ENCODE measurements at regions not wholly inside any gene's neighbourhood (a gene's known extent, or its start where the extent isn't known, plus 50 kb on each side); places are given as distances from the start of the nearest gene placed in this dataset.
"Not testable (repeated sequence)": the region's sequence is repeated elsewhere in the genome, so short reads cannot be mapped to it uniquely, and the experiment has no call there.

GRCh38 chr3:110327870-110328269, 743.7 kb upstream of the NECTIN3 start:
- peak; percentile 41 for DNase-seq (ENCODE audit: low spot score)

DNA sequence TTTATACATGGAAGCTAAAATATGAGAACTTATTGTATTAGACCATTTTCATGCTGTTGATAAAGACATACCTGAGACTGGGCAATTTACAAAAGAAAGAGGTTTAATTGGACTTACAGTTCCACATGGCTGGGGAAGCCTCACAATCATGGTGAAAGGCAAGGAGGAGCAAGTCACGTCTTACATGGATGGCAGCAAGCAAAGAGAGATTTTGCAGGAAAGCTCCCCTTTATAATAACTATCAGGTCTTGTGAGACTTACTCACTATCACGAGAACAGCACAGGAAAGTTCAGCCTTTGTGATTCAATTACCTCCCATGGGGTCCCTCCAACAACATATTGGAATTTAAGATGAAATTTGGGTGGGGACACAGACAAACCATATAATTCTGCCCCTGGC, 740.1 kb upstream of the NECTIN3 start:
- DNase-seq (ENCODE audit: low spot score) = not testable (repeated sequence)

DNA sequence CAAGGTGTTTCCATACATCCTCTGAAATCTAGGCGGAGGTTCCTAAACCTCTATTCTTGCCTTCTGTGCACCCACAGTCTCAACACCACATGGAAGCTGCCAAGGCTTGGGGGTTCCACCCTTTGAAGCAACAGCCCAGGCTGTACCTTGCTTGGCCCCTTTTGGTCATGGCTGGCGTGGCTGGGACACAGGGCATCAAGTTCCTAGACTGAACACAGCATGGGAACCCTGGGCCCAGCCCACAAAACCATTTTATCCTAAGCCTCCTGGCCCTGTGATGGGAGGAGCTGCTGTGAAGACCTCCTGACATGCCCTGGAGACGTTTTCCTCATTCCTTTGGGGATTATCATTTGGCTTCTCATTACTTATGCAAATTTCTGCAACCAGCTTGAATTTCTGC, 739.0 kb upstream of the NECTIN3 start:
- no peak for DNase-seq (ENCODE audit: low spot score)

DNA sequence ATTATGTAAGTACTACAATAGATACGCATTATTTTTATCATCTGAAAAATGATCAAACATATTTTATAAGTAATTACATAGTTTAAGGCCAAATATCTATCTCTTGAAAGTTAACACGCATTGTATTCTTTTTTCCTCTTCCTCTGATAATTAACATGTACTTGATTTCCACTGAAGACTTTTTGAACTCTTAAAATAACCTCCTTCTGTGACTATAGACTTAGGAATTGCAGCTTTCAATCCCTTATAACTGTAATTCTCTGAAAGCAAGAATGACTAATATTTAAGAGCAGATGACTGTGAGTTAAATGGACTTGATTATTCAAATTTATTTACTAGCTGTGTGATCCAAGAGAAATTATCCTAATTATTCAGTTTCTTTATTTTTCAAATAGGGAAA, 730.6 kb upstream of the NECTIN3 start:
- DNase-seq (ENCODE audit: low spot score) = no peak

DNA sequence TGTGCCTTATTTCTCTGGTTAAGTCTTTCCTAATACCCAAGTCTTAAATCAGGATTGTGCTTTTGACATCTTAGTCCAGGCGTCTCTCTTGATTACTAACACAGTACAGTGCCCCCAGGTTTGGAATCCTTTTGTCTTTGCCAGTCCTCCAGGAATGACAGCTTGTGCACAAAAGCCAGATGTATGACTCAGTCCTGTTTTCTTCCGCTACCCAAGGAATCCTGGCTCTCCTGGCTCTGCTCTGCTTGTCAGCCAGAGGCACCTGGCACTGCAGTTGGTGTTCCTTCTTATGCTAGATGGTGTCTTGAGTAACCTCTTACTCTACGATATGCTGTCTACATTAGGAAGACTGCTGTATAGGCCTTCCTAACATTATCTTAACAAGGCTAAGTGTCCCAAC, 728.2 kb upstream of the NECTIN3 start:
- peak; percentile 22 for DNase-seq (ENCODE audit: low spot score)

DNA sequence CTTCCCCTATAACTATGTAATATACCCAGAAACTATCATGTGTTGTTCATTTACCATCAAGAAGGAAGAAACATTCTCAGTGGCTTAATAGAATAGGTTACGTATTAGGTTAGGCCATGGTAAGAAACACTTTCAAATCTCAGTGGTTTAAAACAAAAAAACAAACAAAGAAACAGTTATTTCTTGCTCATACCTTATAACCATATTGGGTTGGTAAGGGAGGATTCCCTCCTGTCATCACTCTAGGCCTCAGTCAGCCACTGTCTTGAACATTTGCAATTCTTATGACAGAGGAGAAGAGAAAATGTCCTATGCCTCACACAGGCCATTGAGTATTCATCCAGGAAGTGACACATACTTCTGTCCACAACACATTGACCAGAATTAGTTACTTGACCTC, 727.7 kb upstream of the NECTIN3 start:
- peak; percentile 38 for DNase-seq (ENCODE audit: low spot score)

DNA sequence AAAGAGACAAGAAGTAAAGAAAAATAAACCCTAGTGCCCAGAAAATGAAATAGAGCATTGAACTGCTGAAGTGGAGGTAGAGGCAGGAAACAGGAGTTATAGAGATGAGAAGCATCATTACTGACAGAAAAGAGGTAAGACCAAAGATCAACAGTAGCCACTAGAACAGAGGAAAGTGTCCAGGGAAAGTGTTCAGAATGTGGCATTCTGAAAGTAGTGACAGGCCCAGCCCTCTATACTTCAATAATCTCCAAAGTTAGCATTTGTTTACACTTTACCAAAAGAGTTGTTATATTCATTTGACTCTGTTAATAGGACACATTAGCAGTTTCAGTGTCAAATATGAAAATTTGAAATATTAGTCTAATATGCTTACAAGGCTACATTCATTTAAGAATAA, 727.1 kb upstream of the NECTIN3 start:
- no peak for DNase-seq (ENCODE audit: low spot score)

GRCh38 chr3:110344897-110345767, 726.5 kb upstream of the NECTIN3 start:
- DNase-seq (ENCODE audit: low spot score) = no peak

DNA sequence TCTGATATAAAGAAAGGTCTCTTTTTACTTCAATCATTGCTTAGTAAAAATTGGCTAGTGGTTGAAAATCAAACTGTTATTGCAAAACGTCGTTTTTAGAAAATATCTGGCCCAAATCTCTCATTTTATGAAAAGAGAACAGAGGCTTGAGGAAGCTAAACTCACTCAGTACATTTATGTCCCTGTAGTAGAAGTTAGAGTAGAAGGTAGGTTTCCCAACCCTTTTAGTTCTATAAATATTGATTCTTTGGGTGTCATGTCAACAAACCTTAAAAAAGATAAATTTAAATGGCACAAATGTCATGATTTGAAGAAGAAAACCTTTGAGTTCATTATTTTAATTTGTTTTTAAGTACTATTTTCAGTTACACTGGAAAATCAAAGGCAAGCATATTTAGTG, 722.3 kb upstream of the NECTIN3 start:
- no peak for DNase-seq (ENCODE audit: low spot score)

GRCh38 chr3:110352841-110353604, 718.6 kb upstream of the NECTIN3 start:
- DNase-seq (ENCODE audit: low spot score) = no peak

- DNase-seq (ENCODE audit: low spot score) = no peak
Measured at GRCh38 chr3:110362751-110363150, 708.9 kb upstream of the NECTIN3 start.

DNA sequence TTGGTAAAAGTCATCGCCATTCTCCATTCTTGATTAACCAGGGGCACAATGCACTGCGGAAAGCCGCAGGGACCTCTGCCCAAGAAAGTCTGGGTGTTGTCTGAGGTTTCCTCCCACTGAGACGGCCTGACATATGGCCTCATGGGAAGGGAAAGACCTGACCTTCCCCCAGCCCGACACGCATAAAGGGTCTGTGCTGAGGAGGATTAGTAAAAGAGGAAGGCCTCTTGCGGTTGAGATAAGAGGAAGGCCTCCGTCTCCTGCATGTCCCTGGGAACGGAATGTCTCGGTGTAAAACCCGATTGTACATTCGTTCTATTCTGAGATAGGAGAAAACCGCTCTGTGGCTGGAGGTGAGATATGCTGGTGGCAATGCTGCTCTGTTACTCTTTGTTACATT, 704.3 kb upstream of the NECTIN3 start:
- DNase-seq (ENCODE audit: low spot score) = not testable (repeated sequence)

DNA sequence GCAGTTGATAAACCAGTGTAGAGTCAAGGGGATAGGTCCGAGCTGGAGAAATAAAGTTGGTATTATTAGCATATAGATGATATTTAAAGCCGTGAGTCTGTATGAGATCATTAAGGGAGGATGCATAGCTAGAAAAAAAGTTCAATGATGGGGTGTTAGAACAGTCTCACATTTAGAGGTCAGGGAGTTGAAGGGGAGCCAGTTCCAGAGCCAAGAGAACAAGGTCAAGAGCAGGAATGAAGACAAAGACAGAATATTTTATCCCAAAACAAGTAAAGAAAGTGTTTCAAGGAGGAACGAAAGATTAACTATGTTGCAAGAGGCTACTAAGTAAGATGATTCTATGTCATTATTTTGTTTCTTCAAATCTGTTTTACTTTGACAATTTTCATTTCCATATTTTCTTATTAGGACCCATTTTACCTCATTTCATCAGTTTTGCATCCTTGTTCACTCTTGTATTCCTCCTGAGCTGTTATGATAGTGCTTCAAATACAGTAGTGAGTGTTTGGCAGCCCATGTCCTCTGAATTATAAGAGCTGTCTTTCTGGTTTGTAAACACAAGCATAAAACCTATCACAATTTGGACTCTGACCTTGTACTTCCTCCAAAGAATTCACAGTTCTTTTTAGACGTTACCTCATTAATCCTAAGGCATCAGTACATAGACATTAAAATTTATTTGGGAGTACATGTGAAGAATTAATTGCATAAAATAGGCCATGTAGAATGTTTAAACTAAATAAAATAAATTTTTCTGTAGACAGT, 695.7 kb upstream of the NECTIN3 start:
- no peak for DNase-seq (ENCODE audit: low spot score)

DNA sequence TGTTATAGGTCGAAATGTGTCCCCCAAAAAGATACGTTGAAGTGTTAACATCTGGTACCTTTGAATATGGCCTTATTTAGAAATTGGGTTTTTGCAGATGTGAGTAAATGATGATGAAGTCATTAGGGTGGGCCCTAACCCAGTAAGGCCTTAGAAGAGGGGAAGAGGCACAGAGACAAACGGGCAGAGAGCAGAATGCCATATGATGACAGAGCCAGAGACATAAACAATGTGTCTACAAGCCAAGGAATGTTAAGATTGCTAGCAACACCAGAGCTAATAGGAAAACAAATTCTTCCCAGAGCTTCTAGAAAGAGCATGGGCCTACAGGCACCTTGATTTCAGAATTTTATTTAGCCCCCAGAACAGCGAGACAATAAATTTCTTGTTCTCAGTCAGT, 693.1 kb upstream of the NECTIN3 start:
- DNase-seq (ENCODE audit: low spot score) = no peak

GRCh38 chr3:110381992-110382391, 689.6 kb upstream of the NECTIN3 start:
- DNase-seq (ENCODE audit: low spot score) = no peak

DNA sequence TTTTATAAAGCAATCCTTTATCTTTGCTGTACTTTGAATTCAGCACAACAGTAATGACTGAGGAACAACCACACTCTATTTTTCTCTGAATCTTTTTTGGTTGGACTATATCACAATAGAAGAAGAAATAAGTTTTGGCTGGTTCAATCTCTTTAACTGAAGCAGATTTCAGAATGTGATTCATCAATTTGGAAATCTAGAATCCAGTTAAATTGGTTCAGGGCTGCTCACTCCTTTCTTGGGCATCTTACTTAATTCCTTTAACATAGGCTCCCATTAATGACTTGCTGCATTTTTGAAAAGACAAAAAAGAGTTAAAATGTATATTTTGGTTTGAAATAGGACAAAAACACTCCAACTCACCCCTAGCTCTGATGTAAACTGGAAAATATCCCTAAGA, 688.3 kb upstream of the NECTIN3 start:
- DNase-seq (ENCODE audit: low spot score) = no peak

- DNase-seq (ENCODE audit: low spot score) = no peak
Measured at GRCh38 chr3:110384601-110385000, 687.0 kb upstream of the NECTIN3 start.

- no peak for DNase-seq (ENCODE audit: low spot score)
Measured at GRCh38 chr3:110389005-110389404, 682.6 kb upstream of the NECTIN3 start.

GRCh38 chr3:110390372-110390771, 681.2 kb upstream of the NECTIN3 start:
- no peak for DNase-seq (ENCODE audit: low spot score)

DNA sequence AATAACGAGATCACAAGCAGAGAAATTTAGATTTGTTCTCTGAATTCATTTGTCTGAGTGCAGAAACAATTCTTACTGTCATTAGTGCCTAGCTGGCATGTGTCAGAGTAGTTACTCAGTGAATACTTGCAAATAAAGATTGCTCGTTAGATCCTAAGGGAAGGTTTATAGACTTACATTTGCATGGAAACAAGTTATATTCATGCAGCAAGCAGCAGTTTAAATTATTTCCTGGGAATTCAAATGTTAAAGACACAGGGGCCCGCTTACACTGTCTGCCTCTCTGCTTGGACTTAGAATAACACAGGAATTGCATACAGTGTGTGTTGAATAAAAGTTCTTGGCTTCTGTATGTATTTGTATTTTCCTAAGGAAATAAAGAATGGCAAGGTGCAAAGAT, 680.6 kb upstream of the NECTIN3 start:
- no peak for DNase-seq (ENCODE audit: low spot score)

- DNase-seq (ENCODE audit: low spot score) = no peak
Measured at GRCh38 chr3:110391640-110392395, 679.8 kb upstream of the NECTIN3 start.

DNA sequence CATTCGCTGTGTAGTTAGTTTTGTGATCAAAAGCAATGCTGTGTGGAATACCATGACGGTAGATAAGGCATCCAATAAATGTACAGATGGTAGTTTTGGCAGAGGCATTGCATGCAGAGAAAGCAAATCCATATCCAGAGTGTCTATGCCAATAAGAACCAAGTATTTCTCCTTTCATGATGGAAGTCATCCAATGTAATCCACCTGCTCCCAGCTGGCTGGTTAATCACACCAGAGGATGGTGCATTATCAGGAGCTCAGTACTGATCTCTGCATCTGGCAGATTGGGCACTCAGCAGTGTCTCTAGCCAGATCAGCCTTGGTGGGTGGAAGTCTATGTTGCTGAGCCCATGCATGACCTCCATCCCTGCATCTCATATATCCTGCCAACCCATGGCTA, 677.7 kb upstream of the NECTIN3 start:
- no peak for DNase-seq (ENCODE audit: low spot score)

Measured in kidney capillary endothelial cell (primary cell).